Lower lobe of right lung (tissue), 2 donors: ENCODE measurements at regions not wholly inside any gene's neighbourhood (a gene's known extent, or its start where the extent isn't known, plus 50 kb on each side); places are given as distances from the start of the nearest gene placed in this dataset.

Experiments used
- ATAC-seq, 2 donors: fragments of 200-7000 bp; cut with Tn5 transposase; one replicate each; pipeline ENCODE4 v1.9.1; 2020 to 2022; ENCODE audit warnings: mild to moderate bottlenecking in 2 of 2, moderate library complexity in 2 of 2
- DNase-seq: peaks from one replicate; pipeline ENCODE4 v3.0.0-alpha.2; 2020
- H3K27ac ChIP-seq: fragments of 200-600 bp; one replicate; pipeline ENCODE4 v1.8.0; 2022
- H3K27me3 ChIP-seq: fragments of 200-600 bp; one replicate; pipeline ENCODE4 v1.8.0; 2022; ENCODE audit warnings: low read depth
- H3K36me3 ChIP-seq: fragments of 200-600 bp; one replicate; pipeline ENCODE4 v1.8.0; 2022; ENCODE audit warnings: mild to moderate bottlenecking
- H3K4me1 ChIP-seq: fragments of 200-600 bp; one replicate; pipeline ENCODE4 v1.8.0; 2022
- H3K4me3 ChIP-seq: fragments of 200-600 bp; one replicate; pipeline ENCODE4 v1.8.0; 2022; ENCODE audit warnings: mild to moderate bottlenecking
- H3K9me3 ChIP-seq: fragments of 200-600 bp; one replicate; pipeline ENCODE4 v1.8.0; 2022
- intact Hi-C: fragments of 100-400 bp; cut with DNase I; formaldehyde crosslinking; loops from one replicate; pipeline ENCODE4 v1.11.0; 2022
- TF ChIP-seq, protein P1 (sequence below): fragments of 200-600 bp; IDR thresholded peaks from one replicate; pipeline ENCODE4 v1.8.0; 2022; ENCODE audit warnings: antibody characterized with exemption, mild to moderate bottlenecking
- donor health status: DM: no; HTN: yes; CAD: no; lungs with severe emphysema.

DNA sequence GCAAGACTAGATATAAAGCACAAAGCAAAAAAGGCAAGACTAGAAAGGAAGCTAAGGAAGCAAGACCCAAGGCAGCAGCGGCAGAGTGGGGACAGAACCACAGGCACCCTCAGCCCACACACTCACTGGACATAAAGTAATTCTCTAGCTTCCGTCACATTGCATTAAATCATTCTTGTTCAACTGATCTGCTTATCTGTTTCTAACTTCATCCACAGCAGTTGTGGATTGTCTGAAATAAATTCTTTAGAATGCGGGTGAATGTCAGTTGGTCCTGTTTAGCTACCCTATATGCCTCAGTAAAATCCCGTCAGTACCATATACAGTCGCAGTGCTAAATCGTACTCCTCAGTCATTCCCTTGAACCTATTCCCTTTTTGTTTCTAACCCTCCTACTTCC, 183.2 kb upstream of the SLC39A10 start:
- ATAC-seq = no peak
- TF ChIP-seq, protein P1, sequence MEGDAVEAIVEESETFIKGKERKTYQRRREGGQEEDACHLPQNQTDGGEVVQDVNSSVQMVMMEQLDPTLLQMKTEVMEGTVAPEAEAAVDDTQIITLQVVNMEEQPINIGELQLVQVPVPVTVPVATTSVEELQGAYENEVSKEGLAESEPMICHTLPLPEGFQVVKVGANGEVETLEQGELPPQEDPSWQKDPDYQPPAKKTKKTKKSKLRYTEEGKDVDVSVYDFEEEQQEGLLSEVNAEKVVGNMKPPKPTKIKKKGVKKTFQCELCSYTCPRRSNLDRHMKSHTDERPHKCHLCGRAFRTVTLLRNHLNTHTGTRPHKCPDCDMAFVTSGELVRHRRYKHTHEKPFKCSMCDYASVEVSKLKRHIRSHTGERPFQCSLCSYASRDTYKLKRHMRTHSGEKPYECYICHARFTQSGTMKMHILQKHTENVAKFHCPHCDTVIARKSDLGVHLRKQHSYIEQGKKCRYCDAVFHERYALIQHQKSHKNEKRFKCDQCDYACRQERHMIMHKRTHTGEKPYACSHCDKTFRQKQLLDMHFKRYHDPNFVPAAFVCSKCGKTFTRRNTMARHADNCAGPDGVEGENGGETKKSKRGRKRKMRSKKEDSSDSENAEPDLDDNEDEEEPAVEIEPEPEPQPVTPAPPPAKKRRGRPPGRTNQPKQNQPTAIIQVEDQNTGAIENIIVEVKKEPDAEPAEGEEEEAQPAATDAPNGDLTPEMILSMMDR = no peak
- no peaks in the 10 kb centered on the region for H3K4me1 ChIP-seq
- H3K27ac ChIP-seq = no peak overlapping the region
- intact Hi-C loops = no loop called here
- DNase-seq = no peak
- H3K9me3 ChIP-seq = no peaks in the 10 kb centered on the region
- no peaks in the 10 kb centered on the region for H3K27me3 ChIP-seq
- no peaks in the 10 kb centered on the region for H3K36me3 ChIP-seq
- no peak overlapping the region for H3K4me3 ChIP-seq

DNA sequence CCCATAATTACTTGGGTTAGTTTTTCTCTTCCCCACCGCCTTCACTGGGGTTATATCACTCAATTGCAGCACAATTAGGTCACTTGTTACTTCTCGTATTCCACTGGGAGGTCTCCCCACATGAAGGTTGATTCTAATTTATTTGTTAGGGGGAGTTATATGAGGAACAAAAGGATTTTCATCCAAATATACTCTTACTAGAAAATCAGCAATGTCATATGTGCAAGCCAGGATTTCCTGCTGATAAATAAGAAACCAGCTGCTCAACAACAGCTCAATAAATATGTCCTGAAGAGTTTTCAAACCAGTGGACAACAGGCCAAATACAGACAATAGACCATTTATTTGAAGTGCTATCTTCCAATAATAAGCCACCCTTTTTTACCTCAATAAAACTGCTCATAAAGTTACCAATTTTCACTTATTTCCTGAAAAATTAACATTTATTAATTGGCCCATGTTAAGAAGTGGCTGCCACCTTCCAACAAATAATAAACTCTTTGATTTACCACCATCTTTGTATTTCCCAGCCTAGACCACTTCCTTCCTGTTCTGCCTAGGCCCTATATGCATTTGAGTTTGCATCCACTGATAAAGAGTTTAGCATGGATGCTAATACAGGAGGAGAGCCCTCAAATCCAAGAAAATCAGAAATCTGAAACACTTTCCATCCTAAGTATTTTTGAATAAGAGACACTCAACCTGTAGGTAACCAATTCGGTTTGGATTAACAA, 184.4 kb upstream of the SLC39A10 start:
- H3K36me3 ChIP-seq = no peaks in the 10 kb centered on the region
- ATAC-seq (no peak), DNase-seq (no peak)
- intact Hi-C loops = no loop called here
- no peak overlapping the region for H3K4me3 ChIP-seq
- H3K4me1 ChIP-seq = no peaks in the 10 kb centered on the region
- no peaks in the 10 kb centered on the region for H3K27me3 ChIP-seq
- H3K9me3 ChIP-seq = no peaks in the 10 kb centered on the region
- TF ChIP-seq, protein P1 = no peak
- H3K27ac ChIP-seq = no peak overlapping the region

DNA sequence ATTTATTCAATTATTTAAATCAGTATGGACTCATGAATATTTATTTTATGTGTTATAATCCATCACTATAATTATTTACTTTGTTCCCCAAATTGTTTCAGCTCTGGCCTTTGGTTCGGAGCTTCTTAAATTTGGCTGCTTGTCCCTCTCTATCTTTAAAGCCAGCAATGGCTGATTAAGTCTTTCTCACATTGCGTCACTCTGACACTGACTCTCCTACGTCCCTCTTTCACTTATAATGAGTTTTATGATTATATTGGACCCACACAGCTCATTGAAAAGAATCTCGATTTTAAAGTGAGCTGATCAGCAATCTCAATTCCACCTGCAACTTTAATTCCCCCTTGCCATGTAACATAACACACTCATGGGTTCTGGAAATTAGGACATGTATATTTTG, 185.2 kb upstream of the SLC39A10 start:
- Histone ChIP-seq H3K4me3 (no peak overlapping the region), H3K9me3 (peaks cover 2% of the 10 kb centered on the region), H3K27me3 (no peaks in the 10 kb centered on the region), H3K27ac (no peak overlapping the region), H3K36me3 (no peaks in the 10 kb centered on the region), H3K4me1 (no peaks in the 10 kb centered on the region)
- TF ChIP-seq, protein P1 = no peak
- ATAC-seq (no peak), DNase-seq (no peak)
- intact Hi-C loops = no loop called here

GRCh38 chr2:195471163-195471562, 185.9 kb upstream of the SLC39A10 start:
- H3K4me1 ChIP-seq = no peaks in the 10 kb centered on the region
- intact Hi-C loops = no loop called here

GRCh38 chr2:195470622-195471021, 186.4 kb upstream of the SLC39A10 start:
- H3K9me3 ChIP-seq = peaks cover 7% of the 10 kb centered on the region
- DNase-seq = no peak
- no peak for ATAC-seq
- no peaks in the 10 kb centered on the region for H3K36me3 ChIP-seq
- H3K4me3 ChIP-seq = no peak overlapping the region
- TF ChIP-seq, protein P1 = no peak
- H3K27me3 ChIP-seq = no peaks in the 10 kb centered on the region
- intact Hi-C loops = no loop called here
- no peaks in the 10 kb centered on the region for H3K4me1 ChIP-seq
- no peak overlapping the region for H3K27ac ChIP-seq

More at GRCh38 chr2:195471163-195471562, 185.9 kb upstream of the SLC39A10 start:
- ATAC-seq (no peak), DNase-seq (no peak)
- Histone ChIP-seq H3K9me3 (peaks cover 7% of the 10 kb centered on the region), H3K4me3 (no peak overlapping the region), H3K36me3 (no peaks in the 10 kb centered on the region), H3K27ac (no peak overlapping the region), H3K27me3 (no peaks in the 10 kb centered on the region)
- TF ChIP-seq, protein P1 = no peak
